CD4-positive, alpha-beta T cell treated with Interleukin-15 for 1 hour (primary cell): ENCODE measurements at regions not wholly inside any gene's neighbourhood (a gene's known extent, or its start where the extent isn't known, plus 50 kb on each side); places are given as distances from the start of the nearest gene placed in this dataset.
"Not testable (repeated sequence)": the region's sequence is repeated elsewhere in the genome, so short reads cannot be mapped to it uniquely, and the experiment has no call there.

Experiments
- DNase-seq: peaks from one replicate; pipeline ENCODE4 v3.0.0-alpha.2; 2020

DNA sequence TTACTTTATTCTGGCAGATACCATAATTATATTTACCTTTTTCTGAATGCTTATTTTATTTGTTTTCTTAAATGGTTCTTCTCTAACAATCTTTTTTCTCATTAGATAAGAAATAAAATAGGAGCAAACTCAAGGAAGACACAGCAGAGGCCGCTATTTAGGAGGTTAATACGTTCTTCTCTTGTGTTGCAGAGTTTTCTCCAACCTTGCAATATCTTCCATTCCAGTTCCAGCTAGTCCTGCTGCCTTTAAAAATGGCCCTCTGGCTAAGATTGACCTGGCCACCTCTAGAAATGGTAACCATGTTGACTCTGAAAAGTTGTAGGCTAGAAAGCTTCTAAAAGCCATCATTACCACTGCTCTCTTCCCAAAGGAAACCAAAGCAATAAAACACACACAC lies 718.8 kb downstream of the MAT2B start:
- no peak for DNase-seq

DNA sequence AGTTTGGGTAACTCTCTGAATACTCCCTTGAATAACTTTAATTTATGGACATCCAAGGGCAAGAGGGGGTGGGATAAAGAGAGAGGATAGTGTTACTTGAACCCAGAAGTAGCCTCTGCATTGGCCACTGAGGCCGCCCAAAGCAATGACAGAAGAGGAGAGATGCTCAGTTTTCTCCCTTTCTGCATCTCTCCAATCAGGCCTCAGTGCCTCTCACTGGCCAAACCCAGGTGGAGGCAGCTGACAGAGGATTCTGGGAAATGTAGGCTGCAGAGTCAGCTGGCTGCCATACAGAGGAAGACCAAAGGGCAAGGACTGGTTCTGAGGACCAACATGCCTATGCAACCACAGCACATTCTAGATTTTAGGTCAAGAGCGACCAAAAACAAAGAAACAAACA lies 719.4 kb downstream of the MAT2B start:
- DNase-seq, result no peak

DNA sequence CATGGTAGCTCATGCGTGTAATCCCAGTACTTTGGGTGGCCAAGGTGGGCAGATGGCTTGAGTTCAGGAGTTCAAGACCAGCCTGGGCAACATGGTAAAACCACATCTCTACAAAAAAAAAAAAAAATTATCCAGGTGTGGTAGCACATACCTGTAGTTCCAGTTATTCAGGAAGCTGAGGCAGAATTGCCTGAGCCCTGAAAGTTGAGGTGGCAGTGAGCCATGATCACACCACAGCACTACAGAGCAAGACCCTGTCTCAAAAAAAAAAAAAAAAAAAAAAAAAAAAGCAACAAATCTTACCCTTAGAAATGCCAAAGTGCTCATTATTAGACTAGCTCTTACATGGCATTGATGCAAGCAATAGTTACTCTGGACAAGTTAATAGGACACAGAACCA lies 724.9 kb downstream of the MAT2B start:
- no peak for DNase-seq

DNA sequence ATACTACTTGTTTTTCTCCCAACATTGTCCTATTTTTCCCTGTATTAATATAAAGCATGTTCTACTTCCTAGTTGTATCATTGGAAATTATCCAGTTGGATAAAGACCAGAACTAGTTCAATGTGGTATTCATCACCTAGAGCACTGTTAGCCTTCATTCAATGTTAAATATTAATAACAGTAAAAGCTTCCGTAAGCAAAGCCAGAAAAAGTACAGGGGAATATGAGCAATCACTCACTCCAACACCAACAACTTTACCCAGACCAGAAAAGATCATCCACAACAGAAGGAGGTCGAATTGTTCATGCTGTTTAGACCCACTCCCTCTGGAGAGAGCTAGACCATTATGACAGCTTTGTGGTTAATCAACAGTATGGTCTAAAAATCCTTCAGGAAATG lies 728.4 kb downstream of the MAT2B start:
- no peak for DNase-seq

DNA sequence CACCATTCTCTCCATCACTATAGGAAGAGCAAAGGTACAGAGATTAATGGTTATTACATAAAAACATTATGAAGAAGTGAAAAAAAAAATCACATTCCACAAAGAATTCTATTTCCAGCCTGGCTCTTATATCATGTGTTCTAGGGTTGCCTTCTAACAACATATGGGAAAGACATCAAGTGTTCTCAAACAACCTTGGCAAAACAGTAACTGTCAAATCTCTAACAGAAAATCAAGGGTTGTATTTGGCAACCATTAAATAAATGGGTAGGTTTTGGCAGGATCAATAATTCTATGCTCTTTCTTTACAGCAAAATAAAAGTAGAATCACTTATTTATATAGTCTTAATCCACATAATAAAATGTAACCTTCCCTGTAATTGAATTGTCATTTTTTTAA lies 728.9 kb downstream of the MAT2B start:
- DNase-seq, result no peak

DNA sequence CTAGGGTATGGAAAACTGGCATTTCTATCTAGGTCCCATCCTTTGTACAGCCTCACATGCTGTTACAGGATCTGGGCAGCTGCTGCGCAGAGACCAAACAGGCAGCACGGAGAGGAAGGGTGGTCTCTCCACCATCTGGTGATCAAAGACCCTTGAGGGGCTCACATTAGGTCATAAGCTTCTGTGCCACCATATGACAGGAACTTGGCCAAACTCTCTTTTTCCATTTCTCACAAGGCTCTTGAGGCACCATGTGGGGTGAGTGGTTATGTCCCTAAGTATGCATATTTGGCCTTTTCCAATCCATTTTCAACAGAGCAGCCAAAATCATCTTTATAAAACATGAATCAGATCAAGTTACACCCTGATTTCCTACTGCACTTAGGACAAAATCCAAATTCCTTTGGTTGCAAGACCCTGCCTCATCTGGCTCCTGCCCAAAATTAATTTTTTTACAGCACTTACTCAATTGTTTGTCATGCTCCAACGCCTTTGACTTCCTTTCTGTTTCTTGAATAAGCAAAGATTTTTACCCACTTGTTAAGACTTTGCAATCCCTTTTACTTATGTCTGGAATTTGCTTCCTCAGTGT lies 730.0 kb downstream of the MAT2B start:
- no peak for DNase-seq

DNA sequence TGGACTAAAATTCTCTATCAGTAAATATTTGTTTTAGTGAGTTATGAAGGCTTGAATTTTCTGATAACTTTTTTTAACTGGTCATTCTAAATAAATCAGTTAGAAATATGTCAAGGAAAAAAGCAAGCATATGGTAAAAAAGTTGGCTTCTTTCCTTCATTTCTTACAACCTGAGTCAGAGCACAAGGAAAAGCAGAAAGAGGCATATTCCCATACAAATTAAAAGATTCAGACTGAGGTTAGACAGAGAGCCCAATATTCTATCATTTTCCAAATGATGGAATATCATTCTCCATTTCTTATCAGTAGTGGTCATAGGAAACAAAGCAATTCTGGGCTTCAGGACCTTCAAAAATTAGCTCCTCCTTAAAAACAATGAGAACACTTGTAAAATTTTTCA lies 732.1 kb downstream of the MAT2B start:
- DNase-seq, result no peak

DNA sequence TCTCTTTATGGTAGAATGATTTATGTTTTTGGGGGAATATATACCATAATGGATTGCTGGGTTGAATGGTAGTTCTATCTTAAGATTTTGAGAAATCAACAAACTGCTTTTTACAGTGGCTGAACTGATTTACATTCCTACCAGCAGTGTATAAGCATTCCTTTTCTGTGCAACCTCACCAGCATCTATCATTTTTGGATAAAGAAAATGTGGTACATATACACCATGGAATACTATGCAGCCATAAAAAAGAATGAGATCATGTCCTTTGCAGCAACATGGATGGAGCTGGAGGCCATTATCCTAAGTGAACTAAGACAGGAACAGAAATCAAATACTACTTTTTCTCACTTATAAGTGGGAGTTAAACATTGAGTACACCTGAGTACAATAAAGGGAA lies 746.4 kb downstream of the MAT2B start:
- not testable (repeated sequence) for DNase-seq

DNA sequence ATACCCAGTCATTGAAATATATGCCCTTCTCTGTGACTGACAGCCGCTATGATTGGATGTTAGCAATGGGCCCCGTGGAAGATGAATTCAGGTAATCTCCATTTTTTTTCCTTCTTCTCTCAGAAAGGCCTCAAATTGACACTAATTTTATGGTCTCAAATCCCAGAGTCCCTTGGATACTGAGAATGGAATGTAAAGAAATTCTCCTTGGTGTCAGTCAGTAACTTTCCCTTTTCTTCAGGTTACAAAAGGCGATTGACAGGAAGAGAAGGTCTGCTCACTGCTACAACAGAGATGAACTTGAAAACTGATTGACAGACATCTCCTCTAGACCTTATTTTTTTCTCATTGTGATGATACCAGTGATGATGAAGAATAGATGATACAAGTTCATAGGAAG lies 748.3 kb downstream of the MAT2B start:
- DNase-seq, result no peak

DNA sequence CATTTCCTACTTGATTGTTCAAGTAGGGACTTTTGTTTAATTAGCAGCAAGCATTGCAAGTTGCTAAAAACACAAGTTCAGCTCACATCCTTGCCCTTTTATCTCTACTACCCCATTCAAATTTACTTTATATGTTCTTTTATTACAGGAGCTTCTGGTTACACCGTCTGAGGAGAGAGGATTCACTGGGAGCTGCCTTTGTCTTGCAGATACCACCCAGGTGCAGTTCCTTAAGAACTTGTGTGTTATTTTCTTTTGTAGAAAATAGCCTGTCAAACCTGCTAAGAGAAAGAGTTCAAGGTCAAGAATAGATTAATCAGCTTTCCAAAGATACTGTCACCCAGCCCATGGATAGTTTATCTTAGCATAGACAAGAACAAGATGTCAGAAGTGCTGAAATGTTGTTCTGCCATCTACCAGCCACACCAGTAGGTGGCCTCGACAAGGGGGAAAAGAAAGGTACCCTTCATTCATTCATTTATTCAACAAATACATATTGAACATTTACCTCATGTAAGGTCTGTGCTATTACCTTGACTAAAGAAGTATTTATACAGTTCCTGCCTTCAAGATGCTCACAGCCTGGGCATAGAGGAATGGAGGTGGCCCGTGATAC lies 750.3 kb downstream of the MAT2B start:
- DNase-seq, result no peak

DNA sequence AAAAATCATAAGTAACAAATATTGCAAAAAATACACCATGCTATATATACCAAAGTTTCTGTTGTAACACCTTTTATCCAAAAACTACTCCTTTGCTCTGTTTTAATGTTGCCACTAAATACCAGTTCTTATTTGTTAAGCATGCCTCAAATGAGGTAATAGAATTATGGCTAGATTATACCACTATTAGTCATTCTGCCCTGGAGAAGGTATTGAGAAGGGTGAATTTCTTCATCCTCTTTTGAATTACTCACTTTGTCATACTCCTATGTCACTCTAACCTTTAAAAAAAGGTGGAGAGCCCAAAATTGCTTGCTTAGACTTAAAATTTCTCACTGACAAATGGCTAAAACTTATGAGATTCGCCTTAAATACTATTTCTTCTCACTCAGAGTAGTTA lies 750.9 kb downstream of the MAT2B start:
- DNase-seq, result no peak

DNA sequence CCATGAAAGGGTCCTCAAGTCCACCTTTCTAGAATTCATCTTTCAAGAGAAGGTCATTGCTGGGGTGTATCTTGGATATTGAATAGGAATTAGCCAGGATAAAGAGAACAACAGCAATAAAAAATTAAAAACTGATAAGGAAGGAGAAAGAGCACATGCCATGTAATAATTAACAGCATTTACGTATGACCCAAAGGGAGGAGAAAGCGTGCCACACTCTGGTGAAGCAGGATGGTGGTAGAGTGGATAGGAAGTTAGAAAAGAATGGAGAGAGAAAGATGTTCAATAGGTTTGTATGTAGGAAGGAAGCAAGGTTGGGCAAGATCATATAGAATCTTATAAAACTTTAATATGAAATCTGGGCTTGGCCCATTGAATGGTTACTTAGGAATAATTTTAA lies 751.5 kb downstream of the MAT2B start:
- no peak for DNase-seq

DNA sequence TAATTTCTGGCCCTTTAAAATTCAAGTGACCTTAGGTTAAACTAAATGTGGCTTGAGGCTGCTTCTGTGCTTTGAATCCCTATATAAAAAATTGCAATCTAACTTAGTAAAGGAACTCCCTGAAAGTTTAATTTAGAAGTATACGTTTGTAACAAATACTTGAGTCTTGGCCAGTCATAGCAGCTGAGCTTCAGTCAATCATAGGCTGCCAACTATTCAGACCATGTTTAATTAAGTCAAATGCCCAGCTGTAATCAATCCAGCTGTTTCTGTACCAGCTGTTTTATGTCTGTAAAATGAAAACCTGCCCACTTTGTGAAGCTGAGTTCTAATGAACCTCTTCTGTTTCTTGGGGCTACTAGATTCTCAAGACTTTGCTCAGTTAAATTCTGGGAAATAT lies 760.1 kb downstream of the MAT2B start:
- no peak for DNase-seq

DNA sequence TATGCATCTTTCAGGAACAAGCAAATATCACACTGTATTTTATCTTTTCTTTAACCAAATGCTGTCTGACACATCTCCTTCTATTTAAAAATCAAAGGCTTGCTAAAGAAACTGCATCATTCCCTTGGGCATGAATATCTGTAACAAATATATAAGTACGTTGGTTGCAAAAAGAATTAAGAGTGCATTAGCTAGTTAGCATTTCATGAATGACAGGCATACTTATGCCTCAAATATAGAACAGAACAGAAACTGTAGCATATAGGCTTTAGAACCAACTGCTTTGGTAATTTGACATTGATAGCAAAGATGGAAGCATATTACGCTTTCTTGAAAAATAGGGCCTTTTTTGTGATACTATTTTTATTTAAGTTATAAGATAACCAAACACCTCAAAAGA lies 761.2 kb downstream of the MAT2B start:
- no peak for DNase-seq

DNA sequence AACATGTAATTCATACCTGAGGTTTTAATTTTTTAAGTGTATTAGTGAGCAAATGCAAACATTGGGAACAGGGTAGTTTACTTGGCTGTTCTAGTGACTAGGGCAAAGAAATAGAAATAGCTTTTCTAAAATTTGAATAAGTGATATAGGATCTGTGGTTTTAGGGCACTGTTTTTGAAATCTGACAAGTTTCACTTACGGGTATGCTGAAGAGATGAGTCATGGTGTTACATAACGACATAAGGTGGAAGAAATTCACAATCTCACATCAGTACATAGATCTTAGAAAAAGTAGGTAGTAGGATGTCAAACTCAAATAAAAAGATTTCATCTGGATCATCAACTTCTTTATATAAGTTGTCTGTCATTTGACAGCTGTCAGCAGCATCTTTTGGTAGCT lies 772.3 kb downstream of the MAT2B start:
- DNase-seq, result no peak

DNA sequence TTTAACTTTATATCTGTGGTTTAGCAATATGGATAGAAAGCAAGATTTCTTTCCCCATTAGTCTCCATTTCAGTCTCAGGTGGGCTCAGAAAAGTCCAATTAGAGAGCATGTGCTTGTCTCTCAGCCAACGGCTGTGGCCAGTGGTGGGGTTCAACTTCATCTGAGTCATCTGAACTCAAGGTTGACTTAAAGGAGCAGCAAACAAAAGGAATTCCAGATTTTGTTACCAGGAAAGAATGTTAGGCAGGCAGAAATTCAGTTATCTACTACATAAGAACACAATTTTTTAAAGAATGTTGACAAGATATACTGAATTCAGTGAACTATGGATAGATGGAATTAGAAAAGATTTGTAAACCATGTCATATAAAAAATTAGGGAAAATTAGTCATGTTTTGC lies 784.1 kb downstream of the MAT2B start:
- DNase-seq, result no peak

DNA sequence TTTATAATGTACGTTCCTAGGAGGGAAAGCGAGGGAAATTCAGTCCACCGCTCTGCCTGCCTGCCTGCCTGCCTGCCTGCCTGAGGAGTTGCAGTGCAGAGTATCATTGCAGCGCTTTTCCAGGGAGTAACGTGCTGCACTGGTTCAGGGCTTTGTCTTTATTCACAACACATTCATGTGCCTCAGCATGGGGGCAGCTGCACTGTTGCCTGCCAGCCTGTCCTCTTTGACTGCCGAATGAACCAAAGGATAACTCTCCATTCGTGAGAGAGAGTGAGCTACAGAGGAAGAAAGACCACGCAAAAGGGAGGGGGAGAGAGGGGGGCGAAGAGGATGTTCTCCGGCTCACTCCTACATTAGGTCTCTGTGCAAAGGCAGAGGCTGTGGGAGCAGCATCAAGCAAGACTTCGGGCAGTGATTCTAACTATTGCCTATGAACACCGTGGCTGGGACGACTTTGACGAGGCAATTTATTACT lies 791.2 kb downstream of the MAT2B start:
- DNase-seq, result no peak

DNA sequence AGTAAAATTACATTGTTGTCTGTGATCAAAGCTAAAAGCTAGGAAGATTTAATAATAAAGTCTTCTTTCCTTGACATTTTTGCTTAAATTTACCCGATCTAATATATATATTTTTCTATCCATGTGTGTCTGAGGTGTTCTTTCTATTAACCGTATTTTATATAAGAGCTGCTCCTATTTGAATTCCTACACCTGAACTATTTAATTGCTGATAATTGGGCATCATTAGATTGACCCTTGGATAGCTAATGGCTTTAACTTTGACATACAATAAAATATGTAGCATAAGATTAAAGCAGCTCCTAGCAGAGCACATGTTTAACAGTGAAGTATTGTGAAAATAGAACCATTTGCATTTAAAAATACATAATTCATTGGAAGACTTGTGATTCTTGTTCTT lies 792.7 kb downstream of the MAT2B start:
- DNase-seq, result no peak

DNA sequence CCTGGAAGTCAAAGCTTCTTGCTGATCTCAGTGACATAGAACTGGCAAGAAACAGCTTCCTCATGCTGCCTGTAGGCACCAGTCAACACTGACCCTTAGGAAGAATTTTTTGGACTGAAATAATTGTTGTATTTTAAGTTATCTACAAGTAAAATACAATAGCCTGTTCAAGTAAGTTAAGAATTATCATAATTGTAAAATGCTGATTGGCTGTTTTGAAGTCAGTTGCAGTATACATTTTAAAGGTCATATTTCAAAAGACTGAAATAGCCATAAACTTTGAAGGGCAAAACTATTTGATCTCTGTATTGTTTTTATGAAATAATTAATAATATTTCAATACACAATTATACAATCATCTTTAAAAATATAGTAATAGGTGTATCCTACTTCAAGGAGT lies 794.9 kb downstream of the MAT2B start:
- DNase-seq, result no peak

DNA sequence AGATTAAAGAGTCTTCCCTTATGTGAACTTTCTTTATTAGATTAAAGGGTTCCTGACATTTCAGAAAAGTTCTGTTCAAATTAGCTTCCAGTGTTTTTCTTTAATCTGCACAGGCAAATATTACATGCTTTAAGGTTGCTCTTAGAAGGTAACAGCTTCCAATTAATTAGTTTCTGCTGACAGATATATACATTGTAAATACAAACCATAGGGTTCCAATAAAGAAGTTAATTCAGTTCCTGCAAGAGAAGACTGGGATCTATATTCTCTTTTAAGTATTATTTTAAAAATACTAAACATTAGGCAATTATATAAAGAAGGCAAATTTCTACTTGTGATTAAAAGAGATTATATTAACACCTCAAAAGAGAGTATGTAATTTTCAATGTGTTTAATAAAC lies 795.7 kb downstream of the MAT2B start:
- DNase-seq, result no peak

DNA sequence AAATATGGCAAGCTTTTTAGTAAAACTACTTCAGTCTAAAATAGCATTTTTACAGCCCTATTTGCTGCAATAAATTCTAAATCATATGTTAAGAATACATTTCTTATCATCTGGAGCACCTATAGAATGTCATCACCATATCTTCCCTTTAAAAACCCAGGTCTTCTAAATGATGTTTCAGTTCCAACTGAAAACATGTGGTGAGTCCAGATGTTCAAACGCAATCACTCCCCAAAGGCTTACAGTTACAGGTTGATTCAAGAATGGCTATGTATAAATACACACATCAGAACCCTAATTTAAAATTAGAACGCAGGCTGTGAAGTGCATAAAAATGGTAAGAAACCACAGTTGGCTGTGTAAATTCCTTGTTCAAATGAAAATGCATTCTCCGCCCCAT lies 796.3 kb downstream of the MAT2B start:
- no peak for DNase-seq

DNA sequence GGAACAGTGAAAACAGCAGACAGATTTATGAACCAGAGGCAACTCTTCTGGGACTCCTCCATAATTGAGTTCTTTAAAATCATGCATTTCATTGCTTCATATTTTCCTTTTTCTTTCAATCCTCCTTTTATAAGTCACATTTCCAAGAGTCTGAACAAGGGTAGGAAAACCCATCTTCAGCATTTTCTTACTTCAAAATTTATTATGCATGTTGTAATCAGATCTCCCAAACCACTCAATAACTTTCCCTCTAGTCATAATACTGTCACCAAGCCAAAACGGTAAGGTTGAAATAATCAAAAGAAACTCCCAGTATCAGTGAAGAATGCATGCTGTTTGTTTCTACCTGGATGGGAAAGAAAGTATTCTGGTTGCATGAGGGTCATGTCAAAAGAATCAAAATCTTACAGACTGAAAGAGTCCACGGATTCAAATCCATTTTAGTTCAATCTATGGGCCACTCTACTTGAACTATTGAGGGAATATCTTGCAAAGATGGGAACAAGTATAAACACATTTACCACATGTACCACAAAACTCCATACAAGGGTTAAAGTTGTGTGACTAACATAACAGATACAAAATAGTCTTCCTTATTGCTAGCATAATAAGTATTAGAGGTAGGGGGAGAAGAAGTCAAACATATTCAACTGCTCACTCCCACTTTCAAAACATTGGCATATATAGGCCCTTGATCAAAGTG lies 797.3 kb downstream of the MAT2B start:
- no peak for DNase-seq

DNA sequence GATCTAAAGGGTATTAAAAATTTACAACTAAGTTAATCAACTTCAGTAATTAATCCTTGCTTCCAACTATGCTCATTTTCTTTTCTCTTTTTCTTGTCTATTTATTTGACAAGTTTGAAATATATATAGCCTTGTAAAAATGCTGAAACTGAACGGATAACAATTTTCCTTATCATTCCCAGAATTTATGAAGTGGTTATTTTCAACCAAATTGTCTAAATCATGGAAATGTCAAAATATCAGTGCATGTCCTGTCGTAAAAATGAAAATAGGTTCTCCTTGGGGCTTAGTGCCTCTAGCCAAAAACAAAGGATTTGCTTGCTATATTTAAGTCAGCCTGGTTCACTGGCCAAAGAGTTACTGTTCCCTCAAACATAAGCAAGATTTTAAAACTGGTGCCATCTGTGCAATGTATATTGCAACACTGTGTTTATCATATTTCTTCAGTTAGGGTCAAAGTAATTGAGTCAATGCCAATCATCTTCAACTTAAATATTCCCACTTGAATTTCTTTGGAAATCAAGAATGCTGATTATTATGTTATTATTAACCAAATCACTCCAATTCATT lies 798.3 kb downstream of the MAT2B start:
- no peak for DNase-seq

DNA sequence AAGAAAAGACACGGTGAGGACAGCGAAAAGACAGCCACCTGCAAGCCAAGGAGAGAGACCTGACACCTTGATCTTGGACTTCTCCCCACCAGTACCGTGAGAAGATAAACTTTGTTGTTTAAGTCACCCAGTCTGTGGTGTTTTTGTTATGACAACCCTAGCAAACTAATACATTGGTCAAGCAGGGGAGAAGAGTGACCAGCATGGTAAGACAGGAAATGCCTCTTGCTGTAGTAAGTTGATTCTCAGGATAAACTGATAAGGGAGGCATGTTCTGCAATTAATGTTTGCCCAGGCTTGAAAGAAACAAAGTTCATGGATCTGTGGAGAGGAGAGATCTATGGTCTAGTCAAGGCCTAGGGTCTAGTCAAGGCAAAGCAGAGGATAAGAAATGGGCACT lies 801.2 kb downstream of the MAT2B start:
- no peak for DNase-seq
